SH-SY5Y (cell line): ENCODE measurements at regions not wholly inside any gene's neighbourhood (a gene's known extent, or its start where the extent isn't known, plus 50 kb on each side); places are given as distances from the start of the nearest gene placed in this dataset.

Experiments used
- GATA2 ChIP-seq: IDR thresholded peaks from 2 replicates; pipeline ENCODE4 v1.6.1; 2011; ENCODE audit warnings: mild to moderate bottlenecking, low read depth, low read length
- GATA3 ChIP-seq: IDR thresholded peaks from 2 replicates; pipeline ENCODE4 v1.6.1; 2011; ENCODE audit warnings: low read depth, mild to moderate bottlenecking, low read length, moderate library complexity

DNA sequence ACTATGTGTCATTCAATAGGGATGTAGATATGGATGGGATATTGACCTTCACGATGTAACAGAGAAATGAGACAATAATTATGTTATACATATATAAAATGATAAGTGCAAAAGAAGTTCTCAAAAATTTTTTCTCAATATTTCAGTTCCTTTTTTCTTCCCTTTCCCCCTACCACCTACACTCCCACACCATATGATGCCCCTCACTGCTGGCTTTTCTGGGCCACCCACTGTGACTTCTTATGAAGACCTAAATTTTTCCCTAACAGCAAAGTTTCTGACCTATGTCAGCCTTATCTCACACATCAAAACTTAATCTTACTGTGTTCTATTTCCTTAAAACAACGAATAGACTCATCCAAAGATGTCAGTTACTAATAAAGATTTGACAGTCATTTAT, 89.9 kb upstream of the MYLIP start:
- TF ChIP-seq GATA3 (no peak), GATA2 (no peak)
